CD4-positive, alpha-beta T cell (primary cell): ENCODE measurements at regions not wholly inside any gene's neighbourhood (a gene's known extent, or its start where the extent isn't known, plus 50 kb on each side); places are given as distances from the start of the nearest gene placed in this dataset.

Experiments used
- ATAC-seq: fragments of 200-7000 bp; cut with Tn5 transposase; one replicate; pipeline ENCODE4 v1.10.0; 2022; ENCODE audit warnings: mild to moderate bottlenecking; ENCODE audit not compliant: poor library complexity
- CTCF ChIA-PET: fragments of 350-600 bp; sonication (Branson Sonifier 250); formaldehyde crosslinking; loops from one replicate; lab custom pipeline; 2021; ENCODE audit warnings: antibody characterized with exemption, inconsistent platforms; lab: Charles Lee
- POLR2A ChIA-PET: fragments of 350-600 bp; sonication (Branson Sonifier 250); formaldehyde crosslinking; loops from one replicate; lab custom pipeline; 2021; ENCODE audit warnings: antibody characterized with exemption, inconsistent platforms; lab: Charles Lee
- DNase-seq, 14 experiments: peaks; one replicate each; pipeline ENCODE4 v3.0.0-alpha.2; 2013 to 2020; ENCODE audit warnings: mixed read lengths in 2 of 14
- H3K27ac ChIP-seq, 2 donors: one replicate each; pipeline versions ENCODE4 v1.5.1 to v1.7.0; 2013; ENCODE audit warnings: low read length in 2 of 2, low read depth in 1 of 2, mild to moderate bottlenecking in 1 of 2
- H3K27me3 ChIP-seq, 2 experiments: 1 replicate in 1 of 2; 2 replicates in 1 of 2; pipeline versions ENCODE4 v1.6.1 to v1.7.0; 2013; ENCODE audit warnings: low read length in 2 of 2, control low read depth in 1 of 2, mild to moderate bottlenecking in 1 of 2, moderate library complexity in 1 of 2; ENCODE audit not compliant: insufficient read depth in 2 of 2, control insufficient read depth in 1 of 2
- H3K36me3 ChIP-seq: one replicate; pipeline ENCODE4 v1.6.1; 2013; ENCODE audit warnings: low read length, control low read depth; ENCODE audit not compliant: insufficient read depth
- H3K4me1 ChIP-seq: one replicate; pipeline ENCODE4 v1.6.1; 2013; ENCODE audit warnings: low read length, control low read depth; ENCODE audit not compliant: insufficient read depth
- H3K4me3 ChIP-seq: one replicate; pipeline ENCODE4 v1.5.1; 2013; ENCODE audit warnings: mild to moderate bottlenecking, low read length, moderate library complexity
- H3K9me3 ChIP-seq, 2 experiments: 1 replicate in 1 of 2; 2 replicates in 1 of 2; pipeline versions ENCODE4 v1.6.1 to v1.7.0; 2013; ENCODE audit warnings: low read length in 2 of 2, mild to moderate bottlenecking in 2 of 2, control low read depth in 1 of 2, moderate library complexity in 1 of 2; ENCODE audit not compliant: control insufficient read depth in 1 of 2, insufficient read depth in 1 of 2
- H3K27ac Mint-ChIP-seq: one replicate; pipeline ENCODE4 v1.8.0; 2020; ENCODE audit warnings: mixed read lengths
- H3K27me3 Mint-ChIP-seq: one replicate; pipeline ENCODE4 v1.8.0; 2021; ENCODE audit warnings: mixed read lengths
- H3K36me3 Mint-ChIP-seq: one replicate; pipeline ENCODE4 v1.8.0; 2021; ENCODE audit warnings: low read depth, mixed read lengths
- H3K4me1 Mint-ChIP-seq: one replicate; pipeline ENCODE4 v1.8.0; 2021; ENCODE audit warnings: low read depth, mixed read lengths
- H3K4me3 Mint-ChIP-seq: one replicate; pipeline ENCODE4 v1.8.0; 2020; ENCODE audit warnings: mild to moderate bottlenecking, mixed read lengths
- H3K9me3 Mint-ChIP-seq: one replicate; pipeline ENCODE4 v1.8.0; 2020; ENCODE audit warnings: mixed read lengths
- intact Hi-C, 2 experiments: fragments of 100-400 bp; cut with DNase I in 1 of 2; cut with micrococcal nuclease in 1 of 2; formaldehyde crosslinking; loops; one replicate each; pipeline versions ENCODE4 v1.15.1 to v1.9.0; 2023 to 2025; cut with DNase I, micrococcal nuclease
- TF ChIP-seq, protein P1 (sequence below): fragments of 200-600 bp; IDR thresholded peaks from one replicate; pipeline ENCODE4 v1.8.0; 2022; ENCODE audit warnings: antibody characterized with exemption, mild to moderate bottlenecking

- ATAC-seq (no peak), DNase-seq (no peak)
- Mint-ChIP-seq H3K27me3 (peaks cover 3% of the 10 kb centered on the region), H3K9me3 (no peaks in the 10 kb centered on the region), H3K27ac (no peak overlapping the region), H3K36me3 (no peaks in the 10 kb centered on the region), H3K4me3 (no peak overlapping the region), H3K4me1 (no peaks in the 10 kb centered on the region)
- no peak overlapping the region for H3K4me3 ChIP-seq
- ChIA-PET POLR2A (no interaction called here), CTCF (no interaction called here)
- TF ChIP-seq, protein P1, sequence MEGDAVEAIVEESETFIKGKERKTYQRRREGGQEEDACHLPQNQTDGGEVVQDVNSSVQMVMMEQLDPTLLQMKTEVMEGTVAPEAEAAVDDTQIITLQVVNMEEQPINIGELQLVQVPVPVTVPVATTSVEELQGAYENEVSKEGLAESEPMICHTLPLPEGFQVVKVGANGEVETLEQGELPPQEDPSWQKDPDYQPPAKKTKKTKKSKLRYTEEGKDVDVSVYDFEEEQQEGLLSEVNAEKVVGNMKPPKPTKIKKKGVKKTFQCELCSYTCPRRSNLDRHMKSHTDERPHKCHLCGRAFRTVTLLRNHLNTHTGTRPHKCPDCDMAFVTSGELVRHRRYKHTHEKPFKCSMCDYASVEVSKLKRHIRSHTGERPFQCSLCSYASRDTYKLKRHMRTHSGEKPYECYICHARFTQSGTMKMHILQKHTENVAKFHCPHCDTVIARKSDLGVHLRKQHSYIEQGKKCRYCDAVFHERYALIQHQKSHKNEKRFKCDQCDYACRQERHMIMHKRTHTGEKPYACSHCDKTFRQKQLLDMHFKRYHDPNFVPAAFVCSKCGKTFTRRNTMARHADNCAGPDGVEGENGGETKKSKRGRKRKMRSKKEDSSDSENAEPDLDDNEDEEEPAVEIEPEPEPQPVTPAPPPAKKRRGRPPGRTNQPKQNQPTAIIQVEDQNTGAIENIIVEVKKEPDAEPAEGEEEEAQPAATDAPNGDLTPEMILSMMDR: no peak
- H3K27me3 ChIP-seq: no peaks in the 10 kb centered on the region
- no peaks in the 10 kb centered on the region for H3K4me1 ChIP-seq
- intact Hi-C loops: no loop called here
- H3K36me3 ChIP-seq: no peaks in the 10 kb centered on the region
- peaks cover 0 to 7% of the 10 kb centered on the region in 2 experiments for H3K9me3 ChIP-seq
- H3K27ac ChIP-seq: no peak overlapping the region
Observed at GRCh38 chr22:47593911-47594311, 831.5 kb downstream of the TBC1D22A start.

- H3K36me3 Mint-ChIP-seq: no peaks in the 10 kb centered on the region
- Histone ChIP-seq H3K4me3 (no peak overlapping the region), H3K27me3 (no peaks in the 10 kb centered on the region), H3K4me1 (no peaks in the 10 kb centered on the region), H3K27ac (no peak overlapping the region), H3K36me3 (no peaks in the 10 kb centered on the region), H3K9me3 (peaks cover 0 to 7% of the 10 kb centered on the region in 2 experiments)
- H3K27me3 Mint-ChIP-seq: no peaks in the 10 kb centered on the region
- no peak overlapping the region for H3K4me3 Mint-ChIP-seq
- ATAC-seq (no peak), DNase-seq (no peak)
- no peak overlapping the region for H3K27ac Mint-ChIP-seq
- ChIA-PET CTCF (no interaction called here), POLR2A (no interaction called here)
- TF ChIP-seq, protein P1: no peak
- H3K4me1 Mint-ChIP-seq: no peaks in the 10 kb centered on the region
- H3K9me3 Mint-ChIP-seq: no peaks in the 10 kb centered on the region
- intact Hi-C loops: no loop called here
Observed at GRCh38 chr22:47593291-47593690, 830.8 kb downstream of the TBC1D22A start.

DNA sequence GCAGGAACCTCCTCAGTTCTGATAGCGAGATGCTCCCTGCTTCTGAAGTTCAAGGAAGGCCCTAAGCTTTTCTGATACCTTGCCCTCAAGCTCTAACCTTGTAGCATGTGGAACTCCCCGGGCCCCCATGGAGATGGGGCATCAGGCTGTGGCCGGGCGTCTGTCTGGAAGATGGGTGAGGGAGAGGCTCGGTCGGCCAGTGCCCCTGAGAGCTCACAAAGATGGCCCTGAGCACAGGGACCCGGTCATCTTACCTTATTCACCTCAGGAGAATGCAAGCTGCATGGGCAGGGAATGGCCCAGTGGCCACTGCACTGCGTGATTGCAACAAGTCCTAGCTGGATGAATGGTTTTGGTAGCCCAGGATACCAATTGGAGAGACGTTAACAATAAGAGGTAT lies 830.3 kb downstream of the TBC1D22A start:
- ChIA-PET CTCF (no interaction called here), POLR2A (no interaction called here)
- ATAC-seq (no peak), DNase-seq (no peak)
- H3K27me3 Mint-ChIP-seq: no peaks in the 10 kb centered on the region
- H3K4me3 Mint-ChIP-seq: no peak overlapping the region
- Histone ChIP-seq H3K9me3 (peaks cover 0 to 7% of the 10 kb centered on the region in 2 experiments), H3K27ac (no peak overlapping the region), H3K4me1 (no peaks in the 10 kb centered on the region), H3K4me3 (no peak overlapping the region), H3K27me3 (no peaks in the 10 kb centered on the region), H3K36me3 (no peaks in the 10 kb centered on the region)
- H3K27ac Mint-ChIP-seq: no peak overlapping the region
- H3K4me1 Mint-ChIP-seq: no peaks in the 10 kb centered on the region
- H3K9me3 Mint-ChIP-seq: no peaks in the 10 kb centered on the region
- no peaks in the 10 kb centered on the region for H3K36me3 Mint-ChIP-seq
- intact Hi-C loops: no loop called here
- TF ChIP-seq, protein P1: no peak
